ENCODE measurements at regions not wholly inside any gene's neighbourhood (a gene's known extent, or its start where the extent isn't known, plus 50 kb on each side); places are given as distances from the start of the nearest gene placed in this dataset.

DNA sequence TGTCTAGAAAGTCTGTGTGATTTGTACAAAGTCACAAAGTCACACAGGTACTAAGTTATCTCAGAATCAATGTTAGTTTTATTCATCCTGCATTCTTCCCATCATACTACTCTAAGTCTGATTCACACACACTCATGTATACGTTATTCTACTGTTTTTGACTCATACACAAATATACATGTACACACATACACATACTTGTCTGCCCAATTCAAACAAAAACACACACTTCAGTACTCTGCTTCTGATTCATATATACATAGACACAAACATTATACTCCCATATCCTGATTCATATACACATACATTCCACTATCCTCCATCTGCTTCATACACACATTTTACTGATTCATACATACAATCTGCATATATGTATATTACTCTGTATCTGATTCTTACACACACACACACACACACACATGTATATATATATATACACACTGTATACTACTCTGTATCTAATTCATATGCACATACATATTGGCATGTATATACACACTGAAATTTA lies 69.3 kb downstream of the KLF12 start:
- intact Hi-C loops (cut with DNase I), result loop anchor here (5.0 kb wide), 1 partner anchor 222 kb away; no protein-coding TSS in a partner anchor

DNA sequence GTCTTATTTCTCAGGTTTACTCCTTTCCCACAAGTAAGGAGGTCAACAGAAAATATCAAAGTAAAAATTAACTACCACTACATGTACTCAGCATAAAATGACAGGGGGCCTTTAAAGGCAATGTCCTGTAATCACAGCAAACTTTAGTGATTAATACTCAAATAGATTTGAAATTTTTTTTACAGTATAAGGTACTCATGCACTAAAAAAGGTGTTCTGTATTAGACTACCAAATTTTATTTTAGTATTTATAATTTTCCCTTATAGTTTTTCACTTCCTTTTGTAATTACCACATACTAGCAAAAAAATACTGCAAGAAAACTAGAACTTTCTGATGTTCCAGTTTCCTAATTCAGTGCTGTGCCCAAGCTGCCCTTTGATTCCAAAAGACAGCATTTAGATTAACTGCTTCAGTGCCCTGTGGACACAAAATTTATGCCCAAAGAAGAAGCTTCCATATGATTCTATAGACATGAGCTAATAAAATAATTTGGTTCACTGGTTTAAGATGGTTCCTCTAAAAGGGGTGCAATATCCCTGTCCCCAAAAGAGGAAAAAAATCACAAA lies 70.6 kb downstream of the KLF12 start:
- Histone ChIP-seq H3K36me3 (no peaks in the 10 kb centered on the region), H3K4me3 (peak overlapping the region; percentile 38 to 49), H3K4me1 (peaks cover 4 to 35% of the 10 kb centered on the region in 2 donors), H3K9me3 (no peaks in the 10 kb centered on the region), H3K27ac (peak overlapping the region; percentile 74 to 83), H3K27me3 (no peaks in the 10 kb centered on the region)
- DNase-seq (ENCODE audit: low spot score in 2 of 2), result no peak
- TF ChIP-seq, protein P1, sequence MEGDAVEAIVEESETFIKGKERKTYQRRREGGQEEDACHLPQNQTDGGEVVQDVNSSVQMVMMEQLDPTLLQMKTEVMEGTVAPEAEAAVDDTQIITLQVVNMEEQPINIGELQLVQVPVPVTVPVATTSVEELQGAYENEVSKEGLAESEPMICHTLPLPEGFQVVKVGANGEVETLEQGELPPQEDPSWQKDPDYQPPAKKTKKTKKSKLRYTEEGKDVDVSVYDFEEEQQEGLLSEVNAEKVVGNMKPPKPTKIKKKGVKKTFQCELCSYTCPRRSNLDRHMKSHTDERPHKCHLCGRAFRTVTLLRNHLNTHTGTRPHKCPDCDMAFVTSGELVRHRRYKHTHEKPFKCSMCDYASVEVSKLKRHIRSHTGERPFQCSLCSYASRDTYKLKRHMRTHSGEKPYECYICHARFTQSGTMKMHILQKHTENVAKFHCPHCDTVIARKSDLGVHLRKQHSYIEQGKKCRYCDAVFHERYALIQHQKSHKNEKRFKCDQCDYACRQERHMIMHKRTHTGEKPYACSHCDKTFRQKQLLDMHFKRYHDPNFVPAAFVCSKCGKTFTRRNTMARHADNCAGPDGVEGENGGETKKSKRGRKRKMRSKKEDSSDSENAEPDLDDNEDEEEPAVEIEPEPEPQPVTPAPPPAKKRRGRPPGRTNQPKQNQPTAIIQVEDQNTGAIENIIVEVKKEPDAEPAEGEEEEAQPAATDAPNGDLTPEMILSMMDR (IDR thresholded peaks at IDR 0.05), result no peak
- intact Hi-C loops (cut with DNase I), result loop anchor here (1.0 to 5.0 kb wide), 2 partner anchors 72 to 224 kb away; no protein-coding TSS in a partner anchor

More for the DNA sequence above, 69.3 kb downstream of the KLF12 start:
- Histone ChIP-seq H3K27ac (no peak overlapping the region), H3K9me3 (no peaks in the 10 kb centered on the region), H3K36me3 (no peaks in the 10 kb centered on the region), H3K4me1 (peaks cover 4 to 35% of the 10 kb centered on the region in 2 donors), H3K4me3 (no peak overlapping the region), H3K27me3 (no peaks in the 10 kb centered on the region)
- TF ChIP-seq, protein P1 (IDR thresholded peaks at IDR 0.05), result no peak
- DNase-seq (ENCODE audit: low spot score in 2 of 2), result no peak

DNA sequence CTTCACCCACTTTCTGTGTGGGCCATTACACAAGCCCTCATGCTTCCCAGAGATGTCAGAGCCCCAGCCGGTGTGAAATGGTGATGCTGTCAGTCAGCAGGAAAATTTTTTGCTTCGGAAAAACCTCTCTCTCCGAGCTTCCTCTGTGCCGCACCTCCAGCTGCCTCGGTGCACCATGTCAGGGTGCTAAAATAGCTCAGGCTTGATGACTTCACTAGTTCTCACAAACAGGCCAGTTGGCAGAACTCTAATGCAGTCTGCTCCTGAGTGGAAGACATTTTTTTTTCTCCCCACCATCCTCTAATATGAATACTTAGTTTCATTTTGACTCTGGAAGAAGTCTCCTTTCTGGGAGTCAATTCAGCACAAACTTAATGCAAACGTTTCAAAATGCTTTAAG lies 71.3 kb downstream of the KLF12 start:
- no peaks in the 10 kb centered on the region for H3K9me3 ChIP-seq

DNA sequence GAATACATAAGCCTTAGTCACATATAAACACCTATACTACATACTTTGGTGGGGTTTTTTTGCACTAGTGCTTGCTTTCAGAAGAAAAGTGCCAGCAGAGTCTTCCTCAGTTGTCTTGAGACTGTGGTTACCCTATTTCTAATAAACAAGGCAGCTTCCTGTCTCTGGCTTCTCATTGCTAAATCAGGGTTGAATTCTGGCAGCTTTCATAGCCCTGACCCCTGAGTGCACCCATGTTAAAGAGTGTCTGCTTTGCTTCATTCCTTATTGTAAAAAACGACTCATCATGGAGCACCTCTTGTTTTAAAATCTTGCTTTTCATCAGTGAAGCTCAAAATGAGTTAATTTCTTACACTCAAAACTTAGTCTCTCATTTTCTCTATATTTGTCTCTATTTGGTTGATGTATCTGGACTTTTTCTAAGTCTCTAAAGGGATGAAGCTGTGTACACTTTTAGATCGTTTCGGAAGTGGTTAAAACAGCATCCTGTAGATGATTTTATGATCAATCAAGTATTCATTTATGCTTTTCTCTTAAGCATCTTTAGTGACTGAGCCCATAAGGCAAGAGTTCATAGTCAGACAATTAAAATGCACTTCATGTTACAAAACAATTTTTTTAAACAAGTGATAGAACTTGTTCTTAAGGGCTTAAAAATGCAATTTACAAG lies 72.1 kb downstream of the KLF12 start:
- intact Hi-C loops (cut with DNase I), result loop anchor here (5.0 kb wide), 1 partner anchor 225 kb away; no protein-coding TSS in a partner anchor
- Histone ChIP-seq H3K27ac (peak overlapping the region; percentile 74 to 83), H3K4me3 (peak overlapping the region; percentile 38 to 49)

More for the DNA sequence above, 71.3 kb downstream of the KLF12 start:
- H3K27me3 ChIP-seq, result no peaks in the 10 kb centered on the region
- peak; percentile 21 to 90 for DNase-seq (ENCODE audit: low spot score in 2 of 2)
- intact Hi-C loops (cut with DNase I), result loop anchor here (1.0 to 5.0 kb wide), 2 partner anchors 72 to 224 kb away; no protein-coding TSS in a partner anchor
- H3K4me1 ChIP-seq, result peaks cover 4 to 35% of the 10 kb centered on the region in 2 donors
- H3K36me3 ChIP-seq, result no peaks in the 10 kb centered on the region
- peak overlapping the region; percentile 74 to 83 for H3K27ac ChIP-seq
- TF ChIP-seq, protein P1 (IDR thresholded peaks at IDR 0.05), result no peak
- H3K4me3 ChIP-seq, result peak overlapping the region; percentile 38 to 49

DNA sequence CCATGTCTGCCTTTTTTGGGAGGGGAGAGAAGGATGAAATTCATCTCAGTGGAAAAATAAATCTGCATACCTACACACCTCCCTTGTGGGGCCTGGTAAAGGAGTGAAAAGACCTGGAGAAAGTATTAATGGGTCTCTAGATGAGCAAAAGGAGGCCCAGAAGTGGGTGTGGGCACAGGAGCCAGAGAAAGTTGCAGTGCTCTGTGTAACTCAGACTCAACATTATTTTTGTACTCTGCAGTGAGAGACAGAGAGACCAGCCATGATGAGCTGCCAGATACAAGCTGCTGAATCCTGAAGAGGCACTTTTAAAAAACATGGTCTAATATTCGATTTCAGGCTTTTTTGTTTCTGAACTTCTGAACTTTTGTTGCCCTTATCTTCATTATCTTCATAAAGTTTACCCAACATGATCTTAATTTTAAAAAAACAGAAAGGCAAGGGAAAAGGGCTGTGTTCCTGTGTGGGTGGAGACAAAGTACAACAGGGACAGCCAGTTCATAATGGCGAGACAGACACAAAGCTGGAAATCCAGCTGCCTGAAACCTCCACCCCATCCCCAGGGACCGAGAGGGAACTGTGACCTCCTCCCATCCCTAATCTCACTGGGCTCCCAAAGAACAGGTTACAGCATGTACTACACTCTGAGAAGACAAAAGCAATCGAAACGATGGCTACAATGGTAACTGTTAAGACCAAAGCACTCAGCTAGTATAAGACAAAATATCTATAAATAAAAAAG lies 77.2 kb downstream of the KLF12 start:
- H3K4me3 ChIP-seq, result no peak overlapping the region
- TF ChIP-seq, protein P1 (IDR thresholded peaks at IDR 0.05), result no peak
- DNase-seq (ENCODE audit: low spot score in 2 of 2), result no peak
- no peaks in the 10 kb centered on the region for H3K9me3 ChIP-seq
- no peaks in the 10 kb centered on the region for H3K36me3 ChIP-seq
- H3K4me1 ChIP-seq, result peaks cover 9 to 51% of the 10 kb centered on the region in 2 donors
- no peaks in the 10 kb centered on the region for H3K27me3 ChIP-seq
- peak overlapping the region; percentile 69 to 80 for H3K27ac ChIP-seq
- intact Hi-C loops (cut with DNase I), result loop anchor here (10.0 kb wide), 1 partner anchor 148 kb away; no protein-coding TSS in a partner anchor

More for the DNA sequence above, 72.1 kb downstream of the KLF12 start:
- TF ChIP-seq, protein P1 (IDR thresholded peaks at IDR 0.05), result no peak
- DNase-seq (ENCODE audit: low spot score in 2 of 2), result no peak
- no peaks in the 10 kb centered on the region for H3K36me3 ChIP-seq
- H3K4me1 ChIP-seq, result peaks cover 4 to 35% of the 10 kb centered on the region in 2 donors
- H3K27me3 ChIP-seq, result no peaks in the 10 kb centered on the region
- H3K9me3 ChIP-seq, result no peaks in the 10 kb centered on the region
